ENCODE measurements at regions not wholly inside any gene's neighbourhood (a gene's known extent, or its start where the extent isn't known, plus 50 kb on each side); places are given as distances from the start of the nearest gene placed in this dataset.
"Not testable (repeated sequence)": the region's sequence is repeated elsewhere in the genome, so short reads cannot be mapped to it uniquely, and the experiment has no call there.

DNA sequence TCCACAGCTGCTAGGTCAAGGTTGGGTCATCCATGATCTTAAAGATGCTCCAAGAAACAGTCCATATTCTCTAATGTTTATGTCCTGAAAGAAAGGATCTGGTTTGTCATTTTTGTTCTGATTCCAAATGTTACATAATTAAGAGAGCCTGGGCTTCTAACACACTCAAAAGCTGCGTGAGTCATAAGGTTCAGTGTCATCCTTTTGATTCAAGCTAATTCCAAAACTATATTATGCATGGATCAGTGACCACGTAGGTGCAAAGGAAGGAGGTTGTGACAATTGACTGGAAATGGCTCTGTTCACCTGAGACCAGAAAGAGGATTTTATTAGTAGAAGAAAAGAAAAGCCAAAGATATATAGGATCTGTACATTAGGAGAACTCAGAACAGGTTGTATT lies 268.7 kb upstream of the GK2 start:
- Histone ChIP-seq H4K20me1 (ENCODE audit: control insufficient read depth, insufficient read depth) (no peaks in the 10 kb centered on the region), H3K27me3 (replicated peaks in 1 of 2; ENCODE audit: control insufficient read depth in 2 of 2, insufficient read depth in 2 of 2, low read length in 1 of 2) (no peaks in the 10 kb centered on the region), H3K4me3 (no peak overlapping the region), H3K4me1 (ENCODE audit: control insufficient read depth, insufficient read depth, low read length) (no peaks in the 10 kb centered on the region), H3K36me3 (ENCODE audit: control insufficient read depth in 2 of 2, insufficient read depth in 2 of 2, low read length in 1 of 2) (no peaks in the 10 kb centered on the region), H3K4me2 (ENCODE audit: control insufficient read depth, insufficient read depth) (no peak overlapping the region), H3K79me2 (ENCODE audit: control insufficient read depth, insufficient read depth, low read length) (no peaks in the 10 kb centered on the region), H3K27ac (ENCODE audit: control insufficient read depth, insufficient read depth) (no peak overlapping the region), H2AFZ (ENCODE audit: control insufficient read depth, low read depth, low read length) (no peak overlapping the region), H3K9ac (ENCODE audit: control insufficient read depth, insufficient read depth, low read length) (no peak overlapping the region), H3K9me3 (replicated peaks; ENCODE audit: control insufficient read depth, insufficient read depth, low read length) (no peaks in the 10 kb centered on the region)
- in situ Hi-C loops (cut with MboI) (no loop called here), intact Hi-C loops (cut with micrococcal nuclease; ENCODE audit: unreplicated experiment) (no loop called here)
- no TSS peak for BruUV-seq (replicated peaks)
- FAIRE-seq (no peak), DNase-seq (ENCODE audit: low read depth, low spot score) (no peak), ATAC-seq (no peak)
- WGBS (ENCODE audit: insufficient coverage, insufficient replicate concordance, low lambda C conversion rate, missing lambda C conversion rate) = 0% methylated on average over 2 of the region's 2 CpGs
- TF ChIP-seq SMAD5 (IDR thresholded peaks at IDR 0.05; ENCODE audit: low read depth) (no peak), SPI1 (IDR thresholded peaks at IDR 0.05; ENCODE audit: borderline replicate concordance, insufficient read depth, low read depth, low read length) (no peak), HDAC6 (IDR thresholded peaks at IDR 0.05; ENCODE audit: unreplicated experiment) (no peak), TCF12 (IDR thresholded peaks at IDR 0.05; ENCODE audit: low read depth, low read length) (no peak), MTA3 (IDR thresholded peaks at IDR 0.05; ENCODE audit: borderline replicate concordance, low read length) (no peak)
- TF ChIP-seq, protein P1, sequence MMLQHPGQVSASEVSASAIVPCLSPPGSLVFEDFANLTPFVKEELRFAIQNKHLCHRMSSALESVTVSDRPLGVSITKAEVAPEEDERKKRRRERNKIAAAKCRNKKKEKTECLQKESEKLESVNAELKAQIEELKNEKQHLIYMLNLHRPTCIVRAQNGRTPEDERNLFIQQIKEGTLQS (IDR thresholded peaks at IDR 0.05; ENCODE audit: borderline replicate concordance, extremely low read depth, low read depth, low read length) = no peak
- TF ChIP-seq, protein P2, sequence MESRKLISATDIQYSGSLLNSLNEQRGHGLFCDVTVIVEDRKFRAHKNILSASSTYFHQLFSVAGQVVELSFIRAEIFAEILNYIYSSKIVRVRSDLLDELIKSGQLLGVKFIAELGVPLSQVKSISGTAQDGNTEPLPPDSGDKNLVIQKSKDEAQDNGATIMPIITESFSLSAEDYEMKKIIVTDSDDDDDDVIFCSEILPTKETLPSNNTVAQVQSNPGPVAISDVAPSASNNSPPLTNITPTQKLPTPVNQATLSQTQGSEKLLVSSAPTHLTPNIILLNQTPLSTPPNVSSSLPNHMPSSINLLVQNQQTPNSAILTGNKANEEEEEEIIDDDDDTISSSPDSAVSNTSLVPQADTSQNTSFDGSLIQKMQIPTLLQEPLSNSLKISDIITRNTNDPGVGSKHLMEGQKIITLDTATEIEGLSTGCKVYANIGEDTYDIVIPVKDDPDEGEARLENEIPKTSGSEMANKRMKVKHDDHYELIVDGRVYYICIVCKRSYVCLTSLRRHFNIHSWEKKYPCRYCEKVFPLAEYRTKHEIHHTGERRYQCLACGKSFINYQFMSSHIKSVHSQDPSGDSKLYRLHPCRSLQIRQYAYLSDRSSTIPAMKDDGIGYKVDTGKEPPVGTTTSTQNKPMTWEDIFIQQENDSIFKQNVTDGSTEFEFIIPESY (IDR thresholded peaks at IDR 0.05) = no peak
- CTCF ChIA-PET = no interaction called here
- RAD21 ChIA-PET (ENCODE audit: unreplicated experiment) = no interaction called here
- POLR2A ChIA-PET = no interaction called here
- SMC1A ChIA-PET (ENCODE audit: uncharacterized antibody, unreplicated experiment) = no interaction called here

DNA sequence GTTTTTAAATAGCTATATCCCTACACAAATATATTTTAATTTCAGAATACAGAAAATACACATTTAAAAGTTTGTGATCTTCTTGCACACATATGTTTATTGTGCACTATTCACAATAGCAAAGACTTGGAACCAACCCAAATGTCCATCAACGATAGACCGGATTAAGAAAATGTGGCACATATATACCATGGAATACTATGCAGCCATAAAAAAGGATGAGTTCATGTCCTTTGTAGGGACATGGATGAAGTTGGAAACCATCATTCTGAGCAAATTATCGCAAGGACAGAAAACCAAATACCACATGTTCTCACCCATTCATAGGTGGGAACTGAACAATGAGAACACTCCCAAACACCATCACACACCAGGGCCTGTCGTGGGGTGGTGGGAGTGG lies 266.9 kb upstream of the GK2 start:
- POLR2A ChIA-PET; H4K20me1 ChIP-seq (ENCODE audit: control insufficient read depth, insufficient read depth); H3K27me3 ChIP-seq (replicated peaks in 1 of 2; ENCODE audit: control insufficient read depth in 2 of 2, insufficient read depth in 2 of 2, low read length in 1 of 2); RAD21 ChIA-PET (ENCODE audit: unreplicated experiment); H2AFZ ChIP-seq (ENCODE audit: control insufficient read depth, low read depth, low read length); H3K4me1 ChIP-seq (ENCODE audit: control insufficient read depth, insufficient read depth, low read length); H3K9ac ChIP-seq (ENCODE audit: control insufficient read depth, insufficient read depth, low read length); H3K36me3 ChIP-seq (ENCODE audit: control insufficient read depth in 2 of 2, insufficient read depth in 2 of 2, low read length in 1 of 2); ATAC-seq; H3K27ac ChIP-seq (ENCODE audit: control insufficient read depth, insufficient read depth); H3K9me3 ChIP-seq (replicated peaks; ENCODE audit: control insufficient read depth, insufficient read depth, low read length); intact Hi-C loops (cut with micrococcal nuclease; ENCODE audit: unreplicated experiment); H3K4me2 ChIP-seq (ENCODE audit: control insufficient read depth, insufficient read depth); H3K4me3 ChIP-seq; H3K79me2 ChIP-seq (ENCODE audit: control insufficient read depth, insufficient read depth, low read length); FAIRE-seq; in situ Hi-C loops (cut with MboI); DNase-seq (ENCODE audit: low read depth, low spot score); BruUV-seq (replicated peaks); SMC1A ChIA-PET (ENCODE audit: uncharacterized antibody, unreplicated experiment): not testable (repeated sequence)
- CTCF ChIA-PET = interaction anchor here (0.6 kb wide), 1 partner anchor 125 kb away, joined by 3 read pairs; no protein-coding TSS in a partner anchor
- 53% methylated on average over 4 of the region's 4 CpGs for WGBS (ENCODE audit: insufficient coverage, insufficient replicate concordance, low lambda C conversion rate, missing lambda C conversion rate)
